GM18520 (cell line): ENCODE measurements at regions not wholly inside any gene's neighbourhood (a gene's known extent, or its start where the extent isn't known, plus 50 kb on each side); places are given as distances from the start of the nearest gene placed in this dataset.
"Not testable (repeated sequence)": the region's sequence is repeated elsewhere in the genome, so short reads cannot be mapped to it uniquely, and the experiment has no call there.

Experiments used
- ATAC-seq: cut with Tn5 transposase; IDR thresholded peaks from one replicate; pipeline ENCODE4 v1.9.1; 2021; ENCODE audit not compliant: unreplicated experiment

DNA sequence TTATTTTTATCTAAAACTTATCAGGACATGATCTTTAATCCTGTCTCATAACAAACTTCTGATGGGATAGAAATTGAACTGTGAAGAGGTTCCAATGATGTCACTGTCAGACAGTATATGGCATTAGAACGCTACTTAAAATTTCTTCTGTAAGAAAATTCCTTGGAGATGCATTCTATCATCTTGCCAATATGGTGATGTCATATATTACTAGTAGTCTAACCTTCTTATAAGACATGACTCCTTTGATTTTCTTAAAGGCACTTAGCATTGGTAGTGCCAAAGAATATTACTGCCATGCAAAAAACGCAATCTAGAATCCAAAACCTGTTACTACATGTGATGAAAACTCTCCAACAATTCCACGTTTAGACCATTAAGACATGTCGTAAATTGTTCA lies 131.1 kb downstream of the SLC25A46 start:
- ATAC-seq: no peak

GRCh38 chr5:110872200-110872599 lies 133.4 kb downstream of the SLC25A46 start:
- no peak for ATAC-seq

- ATAC-seq: no peak
Observed at GRCh38 chr5:110872963-110873362, 134.2 kb downstream of the SLC25A46 start.

GRCh38 chr5:110873773-110874437 lies 135.1 kb downstream of the SLC25A46 start:
- ATAC-seq: no peak

DNA sequence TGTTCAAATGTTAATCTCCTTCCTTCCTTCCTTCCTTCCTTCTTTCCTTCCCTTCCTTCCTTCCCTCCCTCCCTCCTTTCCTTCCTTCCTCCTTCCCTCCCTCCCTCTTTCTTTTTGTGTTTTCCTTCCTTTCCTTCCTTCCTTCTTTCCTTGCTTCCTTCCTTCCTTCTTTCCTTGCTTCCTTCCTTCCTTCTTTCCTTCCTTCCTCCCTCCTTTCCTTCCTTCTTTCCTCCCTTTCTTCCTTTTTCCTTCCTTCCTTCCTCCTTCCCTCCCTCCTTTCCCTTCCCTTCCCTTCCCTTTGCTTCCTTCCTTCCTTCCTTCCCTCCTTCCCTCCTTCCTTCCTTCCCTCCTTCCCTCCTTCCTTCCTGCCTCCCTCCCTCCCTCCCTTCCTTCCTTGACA lies 136.3 kb downstream of the SLC25A46 start:
- ATAC-seq: not testable (repeated sequence)

- no peak for ATAC-seq
Observed at GRCh38 chr5:110878115-110878514, 139.3 kb downstream of the SLC25A46 start.

- ATAC-seq: no peak
Observed at GRCh38 chr5:110879675-110880074, 140.9 kb downstream of the SLC25A46 start.

GRCh38 chr5:110880413-110880812 lies 141.6 kb downstream of the SLC25A46 start:
- no peak for ATAC-seq

DNA sequence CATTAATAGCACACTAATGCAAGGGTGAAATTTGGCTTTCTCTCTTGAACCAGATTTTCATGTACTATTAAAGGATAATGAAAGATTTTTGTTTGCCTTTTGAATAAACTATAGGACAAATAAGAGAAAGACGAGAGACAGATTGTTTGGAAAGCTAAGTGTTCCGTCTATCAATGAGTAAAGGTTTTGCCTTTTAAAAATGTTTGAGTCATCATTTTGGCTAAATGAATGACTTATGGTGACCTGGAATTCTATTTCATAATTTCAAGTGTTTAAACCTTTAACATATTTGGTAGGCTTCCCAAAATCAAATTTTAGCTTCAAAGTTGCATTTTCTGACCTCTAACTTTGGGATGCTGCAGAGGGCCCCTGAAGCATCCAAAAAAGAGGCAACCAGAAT lies 145.2 kb downstream of the SLC25A46 start:
- ATAC-seq: no peak

GRCh38 chr5:110887170-110887569 lies 148.4 kb downstream of the SLC25A46 start:
- not testable (repeated sequence) for ATAC-seq

DNA sequence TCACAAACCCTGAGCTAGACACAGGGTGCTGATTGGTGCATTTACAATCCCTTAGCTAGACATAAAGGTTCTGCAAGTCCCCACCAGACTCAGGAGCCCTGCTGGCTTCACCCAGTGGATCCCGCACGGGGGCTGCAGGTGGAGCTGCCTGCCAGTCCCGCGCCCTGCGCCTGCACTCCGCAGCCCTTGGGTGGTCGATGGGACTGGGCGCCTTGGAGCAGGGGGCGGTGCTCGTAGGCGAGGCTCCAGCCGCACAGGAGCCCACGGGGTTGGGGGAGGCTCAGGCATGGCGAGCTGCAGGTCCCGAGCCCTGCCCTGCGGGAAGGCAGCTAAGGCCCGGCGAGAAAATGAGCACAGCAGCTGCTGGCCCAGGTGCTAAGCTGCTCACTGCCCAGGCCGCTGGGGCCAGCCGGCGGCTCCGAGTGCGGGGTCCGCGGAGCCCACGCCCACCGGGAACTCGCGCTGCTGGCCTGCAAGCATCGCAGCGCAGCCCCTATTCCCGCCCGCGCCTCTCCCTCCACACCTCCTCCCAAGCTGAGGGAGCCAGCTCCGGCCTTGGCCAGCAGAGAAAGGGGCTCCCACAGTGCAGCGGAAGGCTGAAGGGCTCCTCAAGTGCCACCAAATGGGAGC lies 155.2 kb downstream of the SLC25A46 start:
- ATAC-seq: not testable (repeated sequence)

GRCh38 chr5:110894805-110895204 lies 156.0 kb downstream of the SLC25A46 start:
- no peak for ATAC-seq

DNA sequence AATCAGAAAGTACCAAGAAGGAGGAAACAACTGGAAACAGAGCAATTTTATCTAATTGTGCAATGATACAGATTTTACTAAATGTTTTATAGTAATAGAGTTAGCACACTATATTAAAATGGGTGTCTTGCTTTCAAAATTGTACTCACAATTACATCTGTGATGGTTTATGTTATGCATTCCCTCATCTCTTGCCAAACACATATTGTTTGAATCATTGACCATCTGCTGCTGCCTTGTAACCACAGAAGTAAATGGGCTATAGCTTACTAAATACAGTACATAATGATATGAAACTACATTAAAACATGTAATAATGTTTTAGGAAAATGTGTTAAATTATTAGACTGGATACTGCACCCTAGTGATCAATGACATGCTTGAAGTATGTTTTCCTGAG lies 158.1 kb downstream of the SLC25A46 start:
- no peak for ATAC-seq

DNA sequence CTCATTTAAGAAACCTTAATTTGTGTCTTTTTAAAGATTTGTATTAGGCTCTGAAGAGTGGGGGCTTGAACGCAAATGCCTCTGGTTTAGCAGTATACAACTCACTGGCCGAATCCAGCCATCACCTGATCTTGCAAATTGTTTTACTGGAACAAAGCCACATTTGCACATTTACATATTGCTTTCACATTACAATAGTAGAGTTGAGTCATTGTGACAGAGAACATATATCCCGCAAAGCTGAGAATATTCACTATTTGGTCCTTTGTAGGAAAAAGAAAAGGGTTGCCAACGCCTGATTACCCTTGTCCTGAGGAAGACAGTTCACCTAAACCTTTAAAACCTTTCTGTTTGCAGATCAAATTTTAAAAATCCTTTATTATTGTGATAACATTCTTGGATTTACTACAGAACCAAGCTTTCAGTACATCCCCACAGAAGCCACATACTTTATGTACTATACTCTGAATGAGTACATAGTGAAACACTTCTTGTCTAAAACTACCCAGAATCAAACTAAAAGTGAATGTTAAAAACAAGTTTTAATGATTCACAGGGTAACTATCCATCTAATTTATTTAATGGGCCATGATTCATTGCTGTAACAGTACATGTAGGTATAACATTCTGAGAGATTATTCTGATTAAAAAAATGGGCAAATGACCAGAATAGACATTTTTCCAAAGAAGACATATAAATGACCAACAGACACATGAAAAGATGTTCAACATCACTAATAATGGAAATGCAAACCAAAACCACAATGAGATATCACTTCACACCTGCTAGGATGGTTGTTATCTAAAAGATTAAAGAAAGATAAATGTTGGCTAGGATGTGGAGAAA lies 161.0 kb downstream of the SLC25A46 start:
- ATAC-seq: peak; percentile 72

DNA sequence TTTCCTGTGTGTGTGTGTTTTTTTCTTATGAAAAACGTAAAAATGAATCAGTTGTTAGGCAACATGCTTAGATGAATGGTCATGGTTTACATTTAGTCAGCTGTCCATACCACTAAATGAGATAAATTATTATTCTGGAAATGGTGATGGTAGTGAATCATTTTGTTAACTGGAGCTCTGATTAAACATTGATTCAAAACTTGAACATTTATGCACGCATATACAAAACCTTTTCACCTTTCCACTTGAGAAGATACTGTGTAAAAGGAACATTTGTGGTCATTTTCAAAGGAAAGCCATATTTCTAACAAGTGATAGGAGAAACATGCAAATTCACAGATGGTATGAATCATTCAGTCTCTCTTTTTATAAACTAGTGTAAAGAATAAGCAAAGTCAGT lies 162.0 kb downstream of the SLC25A46 start:
- ATAC-seq: peak; percentile 33

- ATAC-seq: no peak
Observed at GRCh38 chr5:110903966-110904365, 165.2 kb downstream of the SLC25A46 start.

GRCh38 chr5:110908848-110909247 lies 162.7 kb upstream of the TSLP start:
- ATAC-seq: no peak

GRCh38 chr5:110909415-110909814 lies 162.1 kb upstream of the TSLP start:
- peak; percentile 52 for ATAC-seq

DNA sequence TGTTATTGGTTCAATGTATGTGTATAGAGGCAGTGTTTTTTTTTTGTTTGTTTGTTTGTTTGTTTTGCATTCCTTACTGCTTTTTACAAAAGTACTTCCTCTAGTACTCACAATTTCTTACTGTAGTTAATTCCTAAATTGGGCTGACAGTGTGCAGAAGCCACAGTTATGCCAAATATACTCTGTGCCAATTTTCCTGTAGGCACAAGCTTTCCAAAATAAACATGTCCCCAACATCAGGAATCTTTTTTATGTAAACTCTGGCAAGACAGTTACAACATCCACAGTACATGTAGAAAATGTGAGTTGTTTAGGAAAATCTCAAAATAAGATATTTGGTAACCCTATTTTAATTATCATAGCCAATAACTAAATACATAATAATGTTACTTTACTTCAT lies 161.6 kb upstream of the TSLP start:
- no peak for ATAC-seq

DNA sequence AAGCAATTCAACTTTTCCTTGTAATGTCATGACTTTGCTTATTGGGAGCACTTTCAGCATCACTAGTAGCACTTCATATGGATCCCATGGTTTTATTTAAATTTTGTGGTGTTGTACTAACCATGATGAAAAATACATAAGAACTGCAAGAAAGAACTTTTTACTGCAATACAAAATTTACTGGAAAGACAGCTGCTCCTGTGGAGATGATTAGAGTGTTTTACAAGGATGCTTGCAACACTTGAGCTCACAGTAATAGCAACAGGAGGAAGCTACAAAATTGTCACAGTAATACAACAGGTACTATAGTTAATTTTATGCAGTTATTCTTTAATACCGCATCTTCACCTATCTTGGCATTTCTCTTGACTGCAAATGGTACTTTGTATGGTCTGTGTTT lies 158.3 kb upstream of the TSLP start:
- ATAC-seq: no peak

GRCh38 chr5:110916381-110917049 lies 155.0 kb upstream of the TSLP start:
- peak; percentile 60 for ATAC-seq
